GM12873 (cell line): ENCODE measurements at regions not wholly inside any gene's neighbourhood (a gene's known extent, or its start where the extent isn't known, plus 50 kb on each side); places are given as distances from the start of the nearest gene placed in this dataset.

Experiments
- TF ChIP-seq, protein P1 (sequence below): IDR thresholded peaks from 2 replicates; pipeline ENCODE4 v1.5.1; 2012; ENCODE audit warnings: low read depth, mild to moderate bottlenecking, moderate library complexity, low read length, control low read depth; ENCODE audit not compliant: insufficient read depth; ENCODE audit errors: missing control alignments

GRCh38 chr13:33636243-33636642 lies 181.7 kb upstream of the RFC3 start:
- TF ChIP-seq, protein P1, sequence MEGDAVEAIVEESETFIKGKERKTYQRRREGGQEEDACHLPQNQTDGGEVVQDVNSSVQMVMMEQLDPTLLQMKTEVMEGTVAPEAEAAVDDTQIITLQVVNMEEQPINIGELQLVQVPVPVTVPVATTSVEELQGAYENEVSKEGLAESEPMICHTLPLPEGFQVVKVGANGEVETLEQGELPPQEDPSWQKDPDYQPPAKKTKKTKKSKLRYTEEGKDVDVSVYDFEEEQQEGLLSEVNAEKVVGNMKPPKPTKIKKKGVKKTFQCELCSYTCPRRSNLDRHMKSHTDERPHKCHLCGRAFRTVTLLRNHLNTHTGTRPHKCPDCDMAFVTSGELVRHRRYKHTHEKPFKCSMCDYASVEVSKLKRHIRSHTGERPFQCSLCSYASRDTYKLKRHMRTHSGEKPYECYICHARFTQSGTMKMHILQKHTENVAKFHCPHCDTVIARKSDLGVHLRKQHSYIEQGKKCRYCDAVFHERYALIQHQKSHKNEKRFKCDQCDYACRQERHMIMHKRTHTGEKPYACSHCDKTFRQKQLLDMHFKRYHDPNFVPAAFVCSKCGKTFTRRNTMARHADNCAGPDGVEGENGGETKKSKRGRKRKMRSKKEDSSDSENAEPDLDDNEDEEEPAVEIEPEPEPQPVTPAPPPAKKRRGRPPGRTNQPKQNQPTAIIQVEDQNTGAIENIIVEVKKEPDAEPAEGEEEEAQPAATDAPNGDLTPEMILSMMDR: no peak

- TF ChIP-seq, protein P1: no peak
Observed at GRCh38 chr13:33636955-33637670, 180.8 kb upstream of the RFC3 start.

DNA sequence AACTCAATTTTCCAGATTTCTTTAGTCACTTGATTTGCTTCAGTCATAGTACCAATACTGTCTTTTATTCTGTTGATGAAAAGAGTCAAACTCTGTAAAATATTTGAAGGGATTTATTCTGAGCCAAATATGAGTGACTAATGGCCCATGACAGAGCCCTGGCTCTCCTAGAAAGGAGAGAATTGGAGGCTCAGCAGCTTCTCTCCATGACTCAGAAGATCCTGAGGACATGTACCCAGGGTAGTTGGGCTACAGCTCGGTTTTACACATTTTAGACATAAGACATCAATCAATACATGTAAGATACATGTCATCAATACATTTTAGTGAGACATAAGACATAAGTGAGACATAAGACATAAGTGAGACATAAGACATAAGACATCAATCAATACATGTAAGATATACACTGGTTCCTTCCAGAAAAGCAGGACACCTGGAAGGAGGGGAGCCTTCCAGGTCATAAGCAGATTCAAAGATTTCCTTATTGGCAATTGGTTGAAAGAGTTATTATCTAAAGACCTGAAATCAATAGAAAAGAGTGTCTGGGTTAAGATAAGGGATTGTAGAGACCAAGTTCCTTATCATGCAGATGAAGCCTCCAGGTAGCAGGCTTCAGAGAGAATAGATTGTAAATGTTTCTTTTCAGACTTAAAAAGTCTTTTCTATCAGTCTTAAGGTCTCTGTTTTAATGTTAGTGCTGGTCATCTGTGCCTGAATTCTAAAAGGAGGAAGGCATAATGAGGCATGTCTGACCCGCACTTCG lies 179.8 kb upstream of the RFC3 start:
- TF ChIP-seq, protein P1: no peak

GRCh38 chr13:33639158-33639557 lies 178.8 kb upstream of the RFC3 start:
- TF ChIP-seq, protein P1: no peak

DNA sequence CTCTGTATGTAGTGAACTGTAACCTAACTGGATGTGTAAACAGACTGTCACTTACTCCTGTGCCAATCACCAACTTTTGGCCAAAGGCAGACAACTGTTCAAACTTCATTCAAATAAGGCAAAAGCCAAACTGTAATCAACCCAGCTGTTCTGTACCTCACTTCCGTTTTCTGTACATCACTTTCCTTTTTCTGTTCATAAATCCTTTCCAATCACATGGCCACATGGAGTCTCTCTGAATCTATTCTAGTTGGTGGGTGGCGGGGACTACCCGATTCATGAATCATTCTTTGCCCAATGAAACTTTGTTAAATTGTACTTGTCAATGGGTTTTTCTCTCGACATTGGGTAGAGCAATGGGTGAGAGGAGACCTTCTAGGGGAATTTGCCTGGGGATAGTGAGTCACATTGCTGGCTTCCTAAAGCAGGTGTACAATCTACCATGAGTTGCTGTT lies 178.3 kb upstream of the RFC3 start:
- TF ChIP-seq, protein P1: no peak

GRCh38 chr13:33640832-33641231 lies 177.1 kb upstream of the RFC3 start:
- TF ChIP-seq, protein P1: no peak

GRCh38 chr13:33642374-33643065 lies 175.4 kb upstream of the RFC3 start:
- TF ChIP-seq, protein P1: no peak
